NB4 (cell line): ENCODE measurements at regions not wholly inside any gene's neighbourhood (a gene's known extent, or its start where the extent isn't known, plus 50 kb on each side); places are given as distances from the start of the nearest gene placed in this dataset.

Source experiments
- DNase-seq: peaks from one replicate; pipeline ENCODE4 v3.0.0; 2010; ENCODE audit warnings: low read depth
- H3K4me3 ChIP-seq: one replicate; pipeline ENCODE4 v1.5.1; 2011; ENCODE audit warnings: mild to moderate bottlenecking, low read depth, low read length, moderate library complexity
- CTCF ChIP-seq: IDR thresholded peaks from one replicate; pipeline ENCODE4 v1.5.1; 2012; ENCODE audit warnings: low read depth, low read length
- MAX ChIP-seq: IDR thresholded peaks from 2 replicates; pipeline ENCODE4 v1.6.1; 2011; ENCODE audit warnings: low read depth, low read length
- MYC ChIP-seq: IDR thresholded peaks from 2 replicates; pipeline ENCODE4 v1.6.1; 2011; ENCODE audit warnings: low read depth, low read length
- POLR2A ChIP-seq: IDR thresholded peaks from 2 replicates; pipeline ENCODE4 v1.6.1; 2011; ENCODE audit warnings: mild to moderate bottlenecking; ENCODE audit not compliant: insufficient read length; ENCODE audit errors: extremely low read depth

- DNase-seq = no peak
- TF ChIP-seq MYC (no peak), POLR2A (no peak), CTCF (no peak)
- no peak overlapping the region for H3K4me3 ChIP-seq
Observed at GRCh38 chr3:22106213-22106896, 355.3 kb upstream of the ZNF385D start.

GRCh38 chr3:22111226-22111625 lies 360.2 kb upstream of the ZNF385D start:
- DNase-seq = no peak
- no peak for TF ChIP-seq POLR2A
- no peak for TF ChIP-seq MAX
- TF ChIP-seq MYC = no peak
- TF ChIP-seq CTCF = no peak
- no peak overlapping the region for H3K4me3 ChIP-seq

GRCh38 chr3:22113453-22113852 lies 362.4 kb upstream of the ZNF385D start:
- TF ChIP-seq MYC (no peak), POLR2A (no peak), MAX (no peak), CTCF (no peak)
- no peak overlapping the region for H3K4me3 ChIP-seq
- no peak for DNase-seq

- DNase-seq = no peak
- TF ChIP-seq MAX (no peak), POLR2A (no peak), CTCF (no peak), MYC (no peak)
- no peak overlapping the region for H3K4me3 ChIP-seq
Observed at GRCh38 chr3:22115581-22115980, 364.6 kb upstream of the ZNF385D start.

- H3K4me3 ChIP-seq = no peak overlapping the region
- no peak for TF ChIP-seq POLR2A
- no peak for TF ChIP-seq MAX
- no peak for TF ChIP-seq CTCF
- no peak for TF ChIP-seq MYC
Observed at GRCh38 chr3:22117091-22117490, 366.1 kb upstream of the ZNF385D start.

More at GRCh38 chr3:22117091-22117490, 366.1 kb upstream of the ZNF385D start:
- DNase-seq = no peak
